ENCODE measurements at regions not wholly inside any gene's neighbourhood (a gene's known extent, or its start where the extent isn't known, plus 50 kb on each side); places are given as distances from the start of the nearest gene placed in this dataset.
A peak's percentile ranks its signal among the peaks of the same experiment; 100 is the strongest.

GRCh38 chrX:40284852-40285251 lies 187.1 kb upstream of the BCOR start:
- no peak for DNase-seq
- Histone ChIP-seq H3K9me3 (ENCODE audit: control insufficient read depth, low read length) (no peaks in the 10 kb centered on the region), H3K4me3 (ENCODE audit: low read length) (no peak overlapping the region), H3K36me3 (ENCODE audit: control insufficient read depth, insufficient read depth, low read length) (no peaks in the 10 kb centered on the region), H3K27me3 (ENCODE audit: control insufficient read depth, insufficient read depth, low read length, poor library complexity, severe bottlenecking) (no peaks in the 10 kb centered on the region), H3K27ac (ENCODE audit: low read depth, low read length) (no peak overlapping the region), H3K4me1 (ENCODE audit: control insufficient read depth, insufficient read depth, low read length) (no peaks in the 10 kb centered on the region), H3K9ac (ENCODE audit: extremely low read depth, low read length, poor library complexity, severe bottlenecking) (no peak overlapping the region)
- peak; percentile 41 for TF ChIP-seq CTCF (conservative IDR thresholded peaks at IDR 0.05)
- peaks cover 13% of the 10 kb centered on the region for H3K4me1 Mint-ChIP-seq
- no peak overlapping the region for H3K4me3 Mint-ChIP-seq
- WGBS, 2 experiments (ENCODE audit: insufficient coverage in 1 of 2, insufficient read length in 1 of 2), result 100% methylated on average over 1 of the region's 1 CpG; no CpG with 5 or more reads in 1 of the 2 experiments
- peaks cover 45% of the 10 kb centered on the region for H3K9me3 Mint-ChIP-seq
- H3K27me3 Mint-ChIP-seq (ENCODE audit: insufficient read depth), result no peaks in the 10 kb centered on the region
- no peaks in the 10 kb centered on the region for H3K36me3 Mint-ChIP-seq (ENCODE audit: low read depth)
- no peak overlapping the region for H3K27ac Mint-ChIP-seq

- H3K27ac Mint-ChIP-seq, result no peak overlapping the region
- Histone ChIP-seq H3K9me3 (ENCODE audit: control insufficient read depth, low read length) (no peaks in the 10 kb centered on the region), H3K9ac (ENCODE audit: extremely low read depth, low read length, poor library complexity, severe bottlenecking) (no peak overlapping the region), H3K4me3 (ENCODE audit: low read length) (no peak overlapping the region), H3K4me1 (ENCODE audit: control insufficient read depth, insufficient read depth, low read length) (no peaks in the 10 kb centered on the region), H3K27ac (ENCODE audit: low read depth, low read length) (no peak overlapping the region), H3K36me3 (ENCODE audit: control insufficient read depth, insufficient read depth, low read length) (no peaks in the 10 kb centered on the region), H3K27me3 (ENCODE audit: control insufficient read depth, insufficient read depth, low read length, poor library complexity, severe bottlenecking) (no peaks in the 10 kb centered on the region)
- no peak overlapping the region for H3K4me3 Mint-ChIP-seq
- H3K9me3 Mint-ChIP-seq, result peaks cover 41% of the 10 kb centered on the region
- 95% methylated on average over 2 of the region's 2 CpGs; no CpG with 5 or more reads in 1 of the 2 experiments for WGBS, 2 experiments (ENCODE audit: insufficient coverage in 1 of 2, insufficient read length in 1 of 2)
- no peak for DNase-seq
- TF ChIP-seq CTCF (conservative IDR thresholded peaks at IDR 0.05), result no peak
- no peaks in the 10 kb centered on the region for H3K27me3 Mint-ChIP-seq (ENCODE audit: insufficient read depth)
- peaks cover 20% of the 10 kb centered on the region for H3K4me1 Mint-ChIP-seq
- H3K36me3 Mint-ChIP-seq (ENCODE audit: low read depth), result no peaks in the 10 kb centered on the region
Measured at GRCh38 chrX:40283981-40284380, 186.2 kb upstream of the BCOR start.

GRCh38 chrX:40282946-40283660 lies 185.3 kb upstream of the BCOR start:
- Histone ChIP-seq H3K9me3 (ENCODE audit: control insufficient read depth, low read length) (no peaks in the 10 kb centered on the region), H3K9ac (ENCODE audit: extremely low read depth, low read length, poor library complexity, severe bottlenecking) (no peak overlapping the region), H3K27me3 (ENCODE audit: control insufficient read depth, insufficient read depth, low read length, poor library complexity, severe bottlenecking) (no peaks in the 10 kb centered on the region), H3K27ac (ENCODE audit: low read depth, low read length) (no peak overlapping the region), H3K36me3 (ENCODE audit: control insufficient read depth, insufficient read depth, low read length) (no peaks in the 10 kb centered on the region), H3K4me1 (ENCODE audit: control insufficient read depth, insufficient read depth, low read length) (no peaks in the 10 kb centered on the region), H3K4me3 (ENCODE audit: low read length) (no peak overlapping the region)
- TF ChIP-seq CTCF (conservative IDR thresholded peaks at IDR 0.05), result no peak
- Mint-ChIP-seq H3K9me3 (peaks cover 37% of the 10 kb centered on the region), H3K27me3 (ENCODE audit: insufficient read depth) (no peaks in the 10 kb centered on the region), H3K27ac (no peak overlapping the region), H3K4me3 (no peak overlapping the region), H3K4me1 (peaks cover 20% of the 10 kb centered on the region), H3K36me3 (ENCODE audit: low read depth) (no peaks in the 10 kb centered on the region)
- 93% methylated on average over 10 of the region's 10 CpGs; no CpG with 5 or more reads in 1 of the 2 experiments for WGBS, 2 experiments (ENCODE audit: insufficient coverage in 1 of 2, insufficient read length in 1 of 2)
- DNase-seq, result no peak

Data from endodermal cell (in vitro differentiated cells).